Thoracic aorta (tissue), 2 donors: ENCODE measurements at regions not wholly inside any gene's neighbourhood (a gene's known extent, or its start where the extent isn't known, plus 50 kb on each side); places are given as distances from the start of the nearest gene placed in this dataset.
"Not testable (repeated sequence)": the region's sequence is repeated elsewhere in the genome, so short reads cannot be mapped to it uniquely, and the experiment has no call there.

ENCODE experiments used
- ATAC-seq: fragments of 150-250 bp; one replicate; pipeline ENCODE4 v1.8.0; 2017; ENCODE audit warnings: low read depth; ENCODE audit not compliant: insufficient number of reproducible peaks, low FRiP score
- DNase-seq: peaks from one replicate; pipeline ENCODE4 v3.0.0-alpha.2; 2020; ENCODE audit warnings: low spot score
- H3K27ac ChIP-seq, 2 donors: fragments of 200-600 bp; sonication (generic); 1 replicate in 1 of 2; 2 replicates in 1 of 2; pipeline ENCODE4 v1.5.1; 2016; ENCODE audit warnings: mild to moderate bottlenecking in 2 of 2, moderate library complexity in 2 of 2
- H3K27me3 ChIP-seq: fragments of 200-600 bp; sonication (generic); replicated peaks from 2 replicates; pipeline ENCODE4 v1.6.0; 2016; ENCODE audit warnings: mild to moderate bottlenecking; ENCODE audit not compliant: insufficient read depth
- H3K36me3 ChIP-seq: fragments of 200-600 bp; sonication (generic); one replicate; pipeline ENCODE4 v1.5.1; 2016
- H3K4me1 ChIP-seq, 2 donors: fragments of 200-600 bp; sonication (generic); 1 replicate in 1 of 2; 2 replicates in 1 of 2; pipeline versions ENCODE4 v1.5.1 to v1.6.0; 2016; ENCODE audit warnings: low read depth in 2 of 2, mild to moderate bottlenecking in 1 of 2; ENCODE audit not compliant: control insufficient read depth in 1 of 2
- H3K4me3 ChIP-seq: fragments of 200-600 bp; sonication (generic); 2 replicates; pipeline ENCODE4 v1.5.1; 2016; ENCODE audit warnings: mild to moderate bottlenecking
- H3K9me3 ChIP-seq: fragments of 200-600 bp; sonication (generic); 2 replicates; pipeline ENCODE4 v1.5.1; 2016
- CTCF ChIP-seq: fragments of 200-600 bp; sonication (generic); IDR thresholded peaks from one replicate; pipeline ENCODE4 v1.5.1; 2019; ENCODE audit warnings: antibody characterized with exemption

- H3K9me3 ChIP-seq: no peaks in the 10 kb centered on the region
- no peaks in the 10 kb centered on the region for H3K36me3 ChIP-seq
- H3K27me3 ChIP-seq: no peaks in the 10 kb centered on the region
- DNase-seq (no peak), ATAC-seq (no peak)
- H3K27ac ChIP-seq: no peak overlapping the region
- H3K4me1 ChIP-seq: no peaks in the 10 kb centered on the region
- no peak for TF ChIP-seq CTCF
- no peak overlapping the region for H3K4me3 ChIP-seq
These were observed 351.1 kb downstream of the KCNJ2 start for GRCh38 chr17:70520447-70520846.

GRCh38 chr17:70520956-70521355, 351.6 kb downstream of the KCNJ2 start:
- TF ChIP-seq CTCF: no peak
- no peak for DNase-seq
- ATAC-seq: no peak
- H3K27me3 ChIP-seq: no peaks in the 10 kb centered on the region
- H3K36me3 ChIP-seq: no peaks in the 10 kb centered on the region
- H3K4me3 ChIP-seq: no peak overlapping the region
- H3K9me3 ChIP-seq: no peaks in the 10 kb centered on the region
- no peak overlapping the region for H3K27ac ChIP-seq
- no peaks in the 10 kb centered on the region for H3K4me1 ChIP-seq

GRCh38 chr17:70521821-70522256, 352.5 kb downstream of the KCNJ2 start:
- H3K9me3 ChIP-seq: no peaks in the 10 kb centered on the region
- no peaks in the 10 kb centered on the region for H3K27me3 ChIP-seq
- H3K36me3 ChIP-seq: no peaks in the 10 kb centered on the region
- no peak for DNase-seq
- no peak for TF ChIP-seq CTCF
- ATAC-seq: no peak
- H3K4me1 ChIP-seq: no peaks in the 10 kb centered on the region
- no peak overlapping the region for H3K4me3 ChIP-seq
- H3K27ac ChIP-seq: no peak overlapping the region

- Histone ChIP-seq H3K36me3 (no peaks in the 10 kb centered on the region), H3K27me3 (no peaks in the 10 kb centered on the region), H3K9me3 (no peaks in the 10 kb centered on the region), H3K4me1 (peaks cover 0 to 9% of the 10 kb centered on the region in 2 donors), H3K4me3 (no peak overlapping the region), H3K27ac (no peak overlapping the region)
- ATAC-seq (no peak), DNase-seq (no peak)
- no peak for TF ChIP-seq CTCF
These were observed 354.1 kb downstream of the KCNJ2 start for GRCh38 chr17:70523426-70523825.

- H3K9me3 ChIP-seq, H3K27ac ChIP-seq, H3K4me1 ChIP-seq, H3K36me3 ChIP-seq, H3K27me3 ChIP-seq, ATAC-seq, H3K4me3 ChIP-seq, DNase-seq: not testable (repeated sequence)
These were observed 355.7 kb downstream of the KCNJ2 start for GRCh38 chr17:70525035-70525434.

GRCh38 chr17:70525961-70526360, 356.6 kb downstream of the KCNJ2 start:
- ATAC-seq (no peak), DNase-seq (no peak)
- Histone ChIP-seq H3K9me3 (no peaks in the 10 kb centered on the region), H3K27ac (no peak overlapping the region), H3K27me3 (no peaks in the 10 kb centered on the region), H3K4me3 (no peak overlapping the region), H3K36me3 (no peaks in the 10 kb centered on the region), H3K4me1 (peaks cover 0 to 9% of the 10 kb centered on the region in 2 donors)
- no peak for TF ChIP-seq CTCF
